Glutamatergic neuron (in vitro differentiated cells): ENCODE measurements at regions not wholly inside any gene's neighbourhood (a gene's known extent, or its start where the extent isn't known, plus 50 kb on each side); places are given as distances from the start of the nearest gene placed in this dataset.

Experiments used
- DNase-seq: peaks from one replicate; pipeline ENCODE4 v3.0.0; 2022
- H3K27ac Mint-ChIP-seq: one replicate; pipeline ENCODE4 v1.8.0; 2020; ENCODE audit warnings: mild to moderate bottlenecking, mixed read lengths, inconsistent platforms; ENCODE audit not compliant: unreplicated experiment
- H3K27me3 Mint-ChIP-seq: one replicate; pipeline ENCODE4 v1.8.0; 2020; ENCODE audit warnings: mild to moderate bottlenecking, moderate library complexity, mixed read lengths, inconsistent platforms; ENCODE audit not compliant: unreplicated experiment
- H3K36me3 Mint-ChIP-seq: one replicate; pipeline ENCODE4 v1.8.0; 2020; ENCODE audit warnings: mild to moderate bottlenecking, mixed read lengths, inconsistent platforms; ENCODE audit not compliant: unreplicated experiment
- H3K4me1 Mint-ChIP-seq: one replicate; pipeline ENCODE4 v1.8.0; 2020; ENCODE audit warnings: mild to moderate bottlenecking, low read depth, mixed read lengths, inconsistent platforms; ENCODE audit not compliant: unreplicated experiment
- H3K4me3 Mint-ChIP-seq: one replicate; pipeline ENCODE4 v1.8.0; 2020; ENCODE audit warnings: mild to moderate bottlenecking, mixed read lengths, inconsistent platforms; ENCODE audit not compliant: unreplicated experiment
- H3K9me3 Mint-ChIP-seq: one replicate; pipeline ENCODE4 v1.8.0; 2020; ENCODE audit warnings: mild to moderate bottlenecking, moderate library complexity, mixed read lengths, inconsistent platforms; ENCODE audit not compliant: unreplicated experiment
- CTCF ChIP-seq: fragments of 200-600 bp; sonication (generic); IDR thresholded peaks from one replicate; pipeline ENCODE4 v1.5.0; 2021; ENCODE audit not compliant: partially characterized antibody, unreplicated experiment

- Mint-ChIP-seq H3K36me3 (no peaks in the 10 kb centered on the region), H3K9me3 (no peaks in the 10 kb centered on the region), H3K4me3 (no peak overlapping the region), H3K4me1 (no peaks in the 10 kb centered on the region), H3K27ac (no peak overlapping the region), H3K27me3 (peaks cover 5% of the 10 kb centered on the region)
- DNase-seq, result no peak
- no peak for TF ChIP-seq CTCF
Observed at GRCh38 chr1:29653034-29653810, 416.9 kb downstream of the PTPRU start.

GRCh38 chr1:29651684-29652665 is 415.7 kb downstream of the PTPRU start:
- no peak for TF ChIP-seq CTCF
- no peak overlapping the region for H3K4me3 Mint-ChIP-seq
- no peak for DNase-seq
- H3K27me3 Mint-ChIP-seq, result peaks cover 5% of the 10 kb centered on the region
- no peaks in the 10 kb centered on the region for H3K36me3 Mint-ChIP-seq
- H3K4me1 Mint-ChIP-seq, result no peaks in the 10 kb centered on the region
- H3K27ac Mint-ChIP-seq, result no peak overlapping the region
- H3K9me3 Mint-ChIP-seq, result no peaks in the 10 kb centered on the region

- no peaks in the 10 kb centered on the region for H3K9me3 Mint-ChIP-seq
- TF ChIP-seq CTCF, result no peak
- peaks cover 5% of the 10 kb centered on the region for H3K27me3 Mint-ChIP-seq
- no peaks in the 10 kb centered on the region for H3K4me1 Mint-ChIP-seq
- no peak overlapping the region for H3K27ac Mint-ChIP-seq
- no peak overlapping the region for H3K4me3 Mint-ChIP-seq
- H3K36me3 Mint-ChIP-seq, result no peaks in the 10 kb centered on the region
- no peak for DNase-seq
Observed at GRCh38 chr1:29651246-29651645, 414.9 kb downstream of the PTPRU start.

- DNase-seq, result no peak
- TF ChIP-seq CTCF, result no peak
- H3K4me3 Mint-ChIP-seq, result no peak overlapping the region
- H3K4me1 Mint-ChIP-seq, result no peaks in the 10 kb centered on the region
- no peaks in the 10 kb centered on the region for H3K36me3 Mint-ChIP-seq
- no peak overlapping the region for H3K27ac Mint-ChIP-seq
- peaks cover 5% of the 10 kb centered on the region for H3K27me3 Mint-ChIP-seq
- no peaks in the 10 kb centered on the region for H3K9me3 Mint-ChIP-seq
Observed at GRCh38 chr1:29650476-29650875, 414.2 kb downstream of the PTPRU start.

GRCh38 chr1:29650041-29650400 is 413.7 kb downstream of the PTPRU start:
- no peaks in the 10 kb centered on the region for H3K36me3 Mint-ChIP-seq
- no peaks in the 10 kb centered on the region for H3K9me3 Mint-ChIP-seq
- H3K4me1 Mint-ChIP-seq, result no peaks in the 10 kb centered on the region
- no peak overlapping the region for H3K4me3 Mint-ChIP-seq
- TF ChIP-seq CTCF, result no peak
- DNase-seq, result no peak
- H3K27ac Mint-ChIP-seq, result no peak overlapping the region
- H3K27me3 Mint-ChIP-seq, result peaks cover 3% of the 10 kb centered on the region
